Bronchial epithelial cell (primary cell): ENCODE measurements at regions not wholly inside any gene's neighbourhood (a gene's known extent, or its start where the extent isn't known, plus 50 kb on each side); places are given as distances from the start of the nearest gene placed in this dataset.

Experiments used
- DNase-seq: peaks from one replicate; pipeline ENCODE4 v3.0.0-alpha.2; 2010; ENCODE audit warnings: low read depth
- FAIRE-seq: peaks from 2 replicates; lab custom pipeline; 2011; peaks lifted over from hg19 to GRCh38; lab: Jason Lieb, UNC
- H3K27me3 ChIP-seq: 2 replicates; pipeline ENCODE4 v1.5.1; 2011; ENCODE audit warnings: low read length; ENCODE audit not compliant: control insufficient read depth, insufficient read depth
- H3K36me3 ChIP-seq: 2 replicates; pipeline ENCODE4 v1.5.1; 2011; ENCODE audit warnings: low read length; ENCODE audit not compliant: control insufficient read depth, insufficient read depth
- H3K4me3 ChIP-seq: 2 replicates; pipeline ENCODE4 v1.5.1; 2011; ENCODE audit warnings: mild to moderate bottlenecking, low read depth, low read length, control low read depth
- TF ChIP-seq, protein P1 (sequence below): IDR thresholded peaks from 2 replicates; pipeline ENCODE4 v1.5.1; 2011; ENCODE audit warnings: mild to moderate bottlenecking, moderate library complexity, low read length, control low read depth, inconsistent platforms; ENCODE audit not compliant: insufficient read depth, severe bottlenecking

DNA sequence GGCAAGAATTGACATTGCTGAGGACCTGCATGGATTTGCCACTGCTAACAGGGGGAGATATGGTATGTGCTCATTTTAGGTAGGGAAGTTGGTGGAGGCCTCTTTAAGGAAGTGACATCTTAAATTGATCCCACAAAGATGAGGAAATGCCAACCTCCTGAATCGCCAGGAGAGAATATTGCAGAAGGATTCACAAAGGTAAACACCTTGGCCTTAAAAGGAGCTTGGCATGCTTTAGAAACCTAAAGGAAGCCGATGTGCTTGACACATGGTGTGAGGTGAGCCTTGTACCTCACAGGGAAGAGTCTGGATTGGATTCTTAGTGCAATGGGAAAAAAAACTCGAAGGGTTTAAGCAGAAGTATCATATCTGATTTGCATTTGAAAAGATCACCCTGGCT is 470.5 kb upstream of the DAB1 start:
- H3K27me3 ChIP-seq: no peaks in the 10 kb centered on the region
- TF ChIP-seq, protein P1, sequence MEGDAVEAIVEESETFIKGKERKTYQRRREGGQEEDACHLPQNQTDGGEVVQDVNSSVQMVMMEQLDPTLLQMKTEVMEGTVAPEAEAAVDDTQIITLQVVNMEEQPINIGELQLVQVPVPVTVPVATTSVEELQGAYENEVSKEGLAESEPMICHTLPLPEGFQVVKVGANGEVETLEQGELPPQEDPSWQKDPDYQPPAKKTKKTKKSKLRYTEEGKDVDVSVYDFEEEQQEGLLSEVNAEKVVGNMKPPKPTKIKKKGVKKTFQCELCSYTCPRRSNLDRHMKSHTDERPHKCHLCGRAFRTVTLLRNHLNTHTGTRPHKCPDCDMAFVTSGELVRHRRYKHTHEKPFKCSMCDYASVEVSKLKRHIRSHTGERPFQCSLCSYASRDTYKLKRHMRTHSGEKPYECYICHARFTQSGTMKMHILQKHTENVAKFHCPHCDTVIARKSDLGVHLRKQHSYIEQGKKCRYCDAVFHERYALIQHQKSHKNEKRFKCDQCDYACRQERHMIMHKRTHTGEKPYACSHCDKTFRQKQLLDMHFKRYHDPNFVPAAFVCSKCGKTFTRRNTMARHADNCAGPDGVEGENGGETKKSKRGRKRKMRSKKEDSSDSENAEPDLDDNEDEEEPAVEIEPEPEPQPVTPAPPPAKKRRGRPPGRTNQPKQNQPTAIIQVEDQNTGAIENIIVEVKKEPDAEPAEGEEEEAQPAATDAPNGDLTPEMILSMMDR: no peak
- FAIRE-seq (no peak), DNase-seq (peak; percentile 94)
- H3K36me3 ChIP-seq: no peaks in the 10 kb centered on the region
- no peak overlapping the region for H3K4me3 ChIP-seq

DNA sequence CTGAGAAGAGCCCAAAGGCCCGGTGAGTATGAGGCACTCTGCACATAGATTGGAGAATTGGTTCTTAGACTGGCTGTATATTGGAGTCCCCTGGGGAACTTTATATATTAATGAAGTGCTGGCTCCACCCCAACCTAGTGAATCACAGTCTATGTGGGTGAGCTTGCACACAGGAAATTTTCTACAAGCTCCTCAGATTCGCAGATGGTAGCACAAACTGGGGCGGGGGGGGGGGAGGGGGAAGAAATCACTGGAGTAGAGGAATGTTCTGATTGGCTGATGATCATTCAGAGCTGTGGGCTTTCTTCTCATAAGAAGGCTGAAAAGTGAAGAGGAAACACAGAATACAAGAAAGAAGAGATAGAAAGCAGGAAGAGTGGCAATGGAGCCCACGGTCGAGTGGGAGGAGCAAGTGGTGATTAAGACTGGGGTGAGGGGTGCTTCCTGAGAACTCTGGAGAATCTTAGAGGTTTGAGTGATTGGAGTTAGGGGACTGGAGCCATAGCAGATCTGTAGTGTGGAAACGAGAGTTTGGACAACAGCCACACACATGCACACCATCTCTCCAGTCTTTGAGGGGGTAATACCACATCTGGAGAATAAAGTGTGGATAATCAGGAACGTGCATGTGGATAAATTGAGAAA is 465.9 kb upstream of the DAB1 start:
- Histone ChIP-seq H3K27me3 (no peaks in the 10 kb centered on the region), H3K36me3 (no peaks in the 10 kb centered on the region), H3K4me3 (no peak overlapping the region)
- FAIRE-seq: no peak
- DNase-seq: peak; percentile 56
- TF ChIP-seq, protein P1: no peak

DNA sequence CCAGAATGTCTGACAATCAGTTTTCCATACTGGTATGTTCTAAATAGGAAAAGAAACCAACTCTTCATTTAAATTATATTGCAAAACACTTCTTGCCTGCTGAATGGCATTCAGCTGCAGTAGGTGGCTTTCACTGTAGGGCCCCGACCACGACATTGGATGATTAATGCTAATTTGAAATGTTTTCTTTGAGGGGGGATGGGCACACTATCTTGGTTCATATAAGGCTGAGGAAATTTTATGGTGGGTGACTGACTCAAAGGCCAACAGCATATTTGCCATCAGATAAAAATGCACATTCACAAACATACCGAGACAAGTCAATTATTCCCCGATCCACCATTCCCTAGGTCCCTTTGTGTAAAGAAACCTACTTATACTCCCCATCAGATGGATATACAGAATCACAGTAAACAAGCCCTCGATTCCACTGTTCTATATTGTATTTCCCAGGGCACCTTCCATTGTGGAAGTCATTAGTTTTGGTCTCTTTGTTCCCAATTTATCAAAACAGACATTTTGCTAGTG is 464.2 kb upstream of the DAB1 start:
- Histone ChIP-seq H3K4me3 (no peak overlapping the region), H3K27me3 (no peaks in the 10 kb centered on the region), H3K36me3 (no peaks in the 10 kb centered on the region)
- TF ChIP-seq, protein P1: no peak
- DNase-seq: no peak
- no peak for FAIRE-seq

DNA sequence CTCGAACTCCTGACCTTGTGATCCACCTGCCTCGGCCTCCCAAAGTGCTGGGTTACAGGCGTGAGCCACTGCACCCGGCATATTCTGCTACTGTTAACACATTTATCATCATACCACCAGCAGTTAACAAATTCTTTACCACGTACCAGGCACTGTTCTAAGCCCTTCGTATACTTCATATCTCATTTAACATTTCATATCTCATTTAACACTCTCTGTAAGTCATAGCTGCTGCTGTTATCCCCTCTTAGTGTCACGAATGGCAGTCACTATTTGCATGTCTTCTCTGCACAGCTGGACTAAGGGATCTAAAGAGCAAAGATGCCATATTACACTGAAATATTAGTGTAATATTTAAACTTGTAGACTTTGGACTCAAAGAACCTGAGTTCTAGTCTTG is 462.5 kb upstream of the DAB1 start:
- Histone ChIP-seq H3K36me3 (no peaks in the 10 kb centered on the region), H3K27me3 (no peaks in the 10 kb centered on the region), H3K4me3 (no peak overlapping the region)
- FAIRE-seq (no peak), DNase-seq (no peak)
- TF ChIP-seq, protein P1: no peak

DNA sequence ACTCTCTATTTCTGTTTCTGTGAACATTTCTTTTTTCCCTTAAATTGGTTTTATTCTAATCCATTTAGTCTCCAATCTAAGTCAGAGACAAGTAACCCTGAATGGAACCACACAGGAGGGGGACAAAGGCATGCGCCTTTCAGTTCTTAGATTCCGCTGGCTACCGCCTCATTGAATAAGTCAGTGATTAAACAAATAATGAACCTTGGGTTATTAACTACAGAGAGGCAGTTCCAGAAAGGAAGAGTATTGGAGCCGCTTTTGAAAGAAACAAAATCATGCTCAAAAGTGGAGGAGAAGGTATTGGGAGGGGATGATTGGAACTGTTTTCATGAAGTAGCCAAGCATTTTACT is 459.8 kb upstream of the DAB1 start:
- Histone ChIP-seq H3K4me3 (no peak overlapping the region), H3K27me3 (no peaks in the 10 kb centered on the region), H3K36me3 (no peaks in the 10 kb centered on the region)
- TF ChIP-seq, protein P1: no peak
- no peak for DNase-seq
- FAIRE-seq: no peak
